ENCODE measurements at regions not wholly inside any gene's neighbourhood (a gene's known extent, or its start where the extent isn't known, plus 50 kb on each side); places are given as distances from the start of the nearest gene placed in this dataset.
"Not testable (repeated sequence)": the region's sequence is repeated elsewhere in the genome, so short reads cannot be mapped to it uniquely, and the experiment has no call there.

DNA sequence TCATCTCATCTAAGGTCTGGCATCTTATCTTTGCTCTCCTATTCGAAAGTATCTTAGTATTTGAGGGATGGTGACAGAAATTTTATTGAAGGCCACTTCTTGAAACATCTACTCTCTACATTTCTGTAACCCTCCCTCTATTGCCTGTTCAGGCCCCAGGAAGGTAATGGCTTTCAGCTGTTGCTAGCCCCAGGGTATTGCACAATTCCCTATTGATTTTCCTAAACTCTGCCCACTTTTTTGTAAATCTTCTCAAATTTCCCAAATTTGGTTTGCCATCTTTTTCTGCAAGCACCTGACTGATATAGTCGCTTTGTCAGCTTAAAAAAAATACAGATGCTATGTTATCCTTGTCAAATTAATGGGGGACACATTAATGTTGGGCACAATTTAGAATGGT is 242.1 kb downstream of the RAP2B start:
- no peak for ATAC-seq

DNA sequence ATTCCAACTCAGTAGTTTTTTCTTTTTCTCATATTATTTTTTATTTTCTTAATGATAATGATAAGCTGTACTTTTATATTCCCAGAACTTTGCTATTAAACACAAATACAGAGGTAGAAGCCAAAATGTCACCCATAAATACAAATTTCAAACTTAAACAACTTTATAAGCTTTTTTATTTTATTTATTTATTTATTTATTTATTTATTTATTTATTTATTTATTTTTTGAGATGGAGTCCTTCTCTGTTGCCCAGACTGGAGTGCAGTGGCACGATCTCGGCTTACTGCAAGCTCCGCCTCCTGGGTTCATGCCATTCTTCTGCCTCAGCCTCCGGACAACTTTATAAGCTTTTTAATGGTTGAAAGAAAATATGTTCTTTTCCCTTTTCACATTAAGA is 243.3 kb downstream of the RAP2B start:
- H3K9me2 ChIP-seq (ENCODE audit: insufficient read depth); H3K27ac ChIP-seq (ENCODE audit: low read depth, low read length); H3K4me3 ChIP-seq (replicated peaks in 1 of 2; ENCODE audit: low read depth in 1 of 2, low read length in 2 of 2); BruUV-seq (replicated peaks); H3K4me2 ChIP-seq (ENCODE audit: low read length); H4K20me1 ChIP-seq (ENCODE audit: insufficient read depth); CTCF ChIA-PET; intact Hi-C loops (cut with micrococcal nuclease); DNase-seq (ENCODE audit: low read depth, low spot score); ATAC-seq; H3K9ac ChIP-seq (ENCODE audit: low read length); POLR2A ChIA-PET; H2AFZ ChIP-seq (ENCODE audit: low read depth, low read length, poor library complexity, severe bottlenecking); H3K9me3 ChIP-seq (ENCODE audit: control insufficient read depth in 1 of 2, insufficient read depth in 1 of 2, low read depth in 1 of 2, low read length in 2 of 2); H3K4me1 ChIP-seq (ENCODE audit: control insufficient read depth in 1 of 2, insufficient read depth in 2 of 2, low read length in 2 of 2); RAD21 ChIA-PET (ENCODE audit: low non-redundant PET in 1 of 2, low total read pairs in 2 of 2, uncharacterized antibody in 2 of 2, unreplicated experiment in 2 of 2); H3K36me3 ChIP-seq (ENCODE audit: control insufficient read depth in 1 of 2, insufficient read depth in 2 of 2, low read length in 2 of 2); H3K79me2 ChIP-seq (ENCODE audit: insufficient read depth, low read length); H3K27me3 ChIP-seq (ENCODE audit: insufficient read depth, low read length): not testable (repeated sequence)

More for the DNA sequence above, 242.1 kb downstream of the RAP2B start:
- Histone ChIP-seq H2AFZ (ENCODE audit: low read depth, low read length, poor library complexity, severe bottlenecking) (no peak overlapping the region), H3K79me2 (ENCODE audit: insufficient read depth, low read length) (no peaks in the 10 kb centered on the region), H3K27ac (ENCODE audit: low read depth, low read length) (no peak overlapping the region), H3K9me3 (ENCODE audit: control insufficient read depth in 1 of 2, insufficient read depth in 1 of 2, low read depth in 1 of 2, low read length in 2 of 2) (no peaks in the 10 kb centered on the region), H3K36me3 (ENCODE audit: control insufficient read depth in 1 of 2, insufficient read depth in 2 of 2, low read length in 2 of 2) (no peaks in the 10 kb centered on the region), H3K27me3 (ENCODE audit: insufficient read depth, low read length) (no peaks in the 10 kb centered on the region), H3K4me2 (ENCODE audit: low read length) (no peak overlapping the region), H3K9ac (ENCODE audit: low read length) (no peak overlapping the region), H3K4me1 (ENCODE audit: control insufficient read depth in 1 of 2, insufficient read depth in 2 of 2, low read length in 2 of 2) (peaks cover 0 to 6% of the 10 kb centered on the region in 2 experiments; a peak in 2 of 4 replicates), H3K4me3 (replicated peaks in 1 of 2; ENCODE audit: low read depth in 1 of 2, low read length in 2 of 2) (no peak overlapping the region), H4K20me1 (ENCODE audit: insufficient read depth) (no peaks in the 10 kb centered on the region), H3K9me2 (ENCODE audit: insufficient read depth) (no peaks in the 10 kb centered on the region; the same call in 1 of the 2 replicates)
- ChIA-PET CTCF (no interaction called here), POLR2A (interaction anchor here (1.0 kb wide), 1 partner anchor 120 kb away, joined by 3 read pairs; no protein-coding TSS in a partner anchor), RAD21 (ENCODE audit: low non-redundant PET in 1 of 2, low total read pairs in 2 of 2, uncharacterized antibody in 2 of 2, unreplicated experiment in 2 of 2) (no interaction called here)
- intact Hi-C loops (cut with micrococcal nuclease): no loop called here
- no peak for DNase-seq (ENCODE audit: low read depth, low spot score)
- BruUV-seq (replicated peaks): no TSS peak
- TF ChIP-seq ZFX (IDR thresholded peaks at IDR 0.05) (no peak), RAD21 (IDR thresholded peaks at IDR 0.05; ENCODE audit: low read depth) (no peak), FOSL1 (IDR thresholded peaks at IDR 0.05; ENCODE audit: low read depth) (no peak), POLR2A (IDR thresholded peaks at IDR 0.05; ENCODE audit: borderline replicate concordance, extremely low read depth, insufficient read depth, insufficient read length) (no peak), POLR2AphosphoS5 (IDR thresholded peaks at IDR 0.05; ENCODE audit: low read depth, low read length) (no peak), EGR1 (IDR thresholded peaks at IDR 0.05; ENCODE audit: low read depth) (no peak), EZH2phosphoT487 (IDR thresholded peaks at IDR 0.05; ENCODE audit: borderline replicate concordance) (no peak)

Data from HCT116 (cell line).